ENCODE measurements at regions not wholly inside any gene's neighbourhood (a gene's known extent, or its start where the extent isn't known, plus 50 kb on each side); places are given as distances from the start of the nearest gene placed in this dataset.
A peak's percentile ranks its signal among the peaks of the same experiment; 100 is the strongest.
"Not testable (repeated sequence)": the region's sequence is repeated elsewhere in the genome, so short reads cannot be mapped to it uniquely, and the experiment has no call there.

- Histone ChIP-seq H3K9me3 (ENCODE audit: control insufficient read depth, low read length) (no peaks in the 10 kb centered on the region), H3K9ac (no peak overlapping the region), H3K4me1 (no peaks in the 10 kb centered on the region), H3K27ac (no peak overlapping the region), H2AFZ (no peak overlapping the region), H3K4me2 (ENCODE audit: low read length) (no peak overlapping the region), H3K27me3 (ENCODE audit: control insufficient read depth, insufficient read depth, low read length) (no peaks in the 10 kb centered on the region), H3K36me3 (ENCODE audit: control insufficient read depth, insufficient read depth, low read length) (no peaks in the 10 kb centered on the region), H3K79me2 (no peaks in the 10 kb centered on the region), H3K4me3 (ENCODE audit: low read depth, low read length) (no peak overlapping the region)
- TF ChIP-seq CTCF (IDR thresholded peaks at IDR 0.05): peak; percentile 26
Measured at GRCh38 chr7:149669121-149669818, 104.1 kb downstream of the ZNF467 start.

GRCh38 chr7:149666360-149666945 is 106.9 kb downstream of the ZNF467 start:
- H3K79me2 ChIP-seq: no peaks in the 10 kb centered on the region
- no peak overlapping the region for H3K27ac ChIP-seq
- H3K9me3 ChIP-seq (ENCODE audit: control insufficient read depth, low read length): no peaks in the 10 kb centered on the region
- no peak overlapping the region for H2AFZ ChIP-seq
- no peak overlapping the region for H3K4me3 ChIP-seq (ENCODE audit: low read depth, low read length)
- no peaks in the 10 kb centered on the region for H3K27me3 ChIP-seq (ENCODE audit: control insufficient read depth, insufficient read depth, low read length)
- H3K36me3 ChIP-seq (ENCODE audit: control insufficient read depth, insufficient read depth, low read length): no peaks in the 10 kb centered on the region
- no peak for TF ChIP-seq CTCF (IDR thresholded peaks at IDR 0.05)
- H3K4me2 ChIP-seq (ENCODE audit: low read length): no peak overlapping the region
- no peak overlapping the region for H3K9ac ChIP-seq
- no peaks in the 10 kb centered on the region for H3K4me1 ChIP-seq

- H3K4me3 ChIP-seq (ENCODE audit: low read depth, low read length); H3K9ac ChIP-seq; H3K36me3 ChIP-seq (ENCODE audit: control insufficient read depth, insufficient read depth, low read length); H3K79me2 ChIP-seq; H3K9me3 ChIP-seq (ENCODE audit: control insufficient read depth, low read length); H3K4me2 ChIP-seq (ENCODE audit: low read length); H3K27me3 ChIP-seq (ENCODE audit: control insufficient read depth, insufficient read depth, low read length); H3K4me1 ChIP-seq; H2AFZ ChIP-seq; H3K27ac ChIP-seq: not testable (repeated sequence)
Measured at GRCh38 chr7:149665618-149666017, 107.8 kb downstream of the ZNF467 start.

DNA sequence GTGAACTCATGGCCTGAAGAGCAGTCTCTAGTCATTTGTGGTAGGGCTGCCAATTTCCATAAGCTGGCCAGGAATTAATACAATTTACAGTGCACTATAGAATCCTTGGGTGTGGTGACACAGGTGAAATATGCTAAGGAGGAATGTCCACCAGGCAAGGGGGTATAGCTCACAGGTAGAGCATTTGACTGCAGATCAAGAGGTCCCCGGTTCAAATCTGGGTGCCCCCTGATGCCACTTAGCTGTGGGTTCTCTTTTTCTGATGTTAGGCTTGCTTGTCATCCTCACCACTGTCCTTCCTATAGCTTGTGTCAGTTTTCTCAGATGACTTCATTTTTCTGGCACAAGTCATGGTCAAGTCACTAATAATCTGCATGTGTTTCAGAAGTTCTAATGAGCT is 108.7 kb downstream of the ZNF467 start:
- H3K27ac ChIP-seq: no peak overlapping the region
- H3K9me3 ChIP-seq (ENCODE audit: control insufficient read depth, low read length): no peaks in the 10 kb centered on the region
- no peaks in the 10 kb centered on the region for H3K36me3 ChIP-seq (ENCODE audit: control insufficient read depth, insufficient read depth, low read length)
- no peak overlapping the region for H2AFZ ChIP-seq
- H3K4me3 ChIP-seq (ENCODE audit: low read depth, low read length): no peak overlapping the region
- H3K9ac ChIP-seq: no peak overlapping the region
- no peaks in the 10 kb centered on the region for H3K79me2 ChIP-seq
- TF ChIP-seq CTCF (IDR thresholded peaks at IDR 0.05): no peak
- H3K4me2 ChIP-seq (ENCODE audit: low read length): no peak overlapping the region
- H3K27me3 ChIP-seq (ENCODE audit: control insufficient read depth, insufficient read depth, low read length): no peaks in the 10 kb centered on the region
- H3K4me1 ChIP-seq: no peaks in the 10 kb centered on the region

DNA sequence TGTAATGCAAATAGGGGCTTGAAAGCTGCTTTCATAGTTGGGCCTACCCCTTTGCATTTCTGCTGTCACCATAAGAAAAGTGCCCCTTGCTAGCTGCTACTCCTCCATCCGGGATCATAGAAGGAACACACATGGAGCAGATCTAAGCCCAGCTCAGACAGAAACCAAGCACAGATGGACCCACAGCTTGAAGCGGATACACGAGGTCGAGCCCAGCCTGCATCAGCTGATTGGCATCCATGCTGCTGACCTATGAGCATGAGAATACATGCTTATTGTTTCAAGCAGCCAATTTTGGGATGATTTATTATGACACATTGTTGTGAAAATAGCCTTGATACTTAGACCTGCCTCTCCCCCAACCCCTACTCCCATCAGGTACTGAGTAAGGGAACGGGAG is 109.2 kb downstream of the ZNF467 start:
- Histone ChIP-seq H3K79me2 (no peaks in the 10 kb centered on the region), H3K36me3 (ENCODE audit: control insufficient read depth, insufficient read depth, low read length) (no peaks in the 10 kb centered on the region), H2AFZ (no peak overlapping the region), H3K27me3 (ENCODE audit: control insufficient read depth, insufficient read depth, low read length) (no peaks in the 10 kb centered on the region), H3K27ac (no peak overlapping the region), H3K9me3 (ENCODE audit: control insufficient read depth, low read length) (no peaks in the 10 kb centered on the region), H3K4me3 (ENCODE audit: low read depth, low read length) (no peak overlapping the region), H3K9ac (no peak overlapping the region), H3K4me2 (ENCODE audit: low read length) (no peak overlapping the region), H3K4me1 (no peaks in the 10 kb centered on the region)
- TF ChIP-seq CTCF (IDR thresholded peaks at IDR 0.05): no peak
